Amniotic stem cell (primary cell): ENCODE measurements at regions not wholly inside any gene's neighbourhood (a gene's known extent, or its start where the extent isn't known, plus 50 kb on each side); places are given as distances from the start of the nearest gene placed in this dataset.
"Not testable (repeated sequence)": the region's sequence is repeated elsewhere in the genome, so short reads cannot be mapped to it uniquely, and the experiment has no call there.

Experiments used
- DNase-seq: peaks from one replicate; lab custom pipeline; 2025; lab: John Stamatoyannopoulos, UW

- DNase-seq, result not testable (repeated sequence)
Observed at GRCh38 chr5:154588833-154589425, 110.9 kb upstream of the HAND1 start.

DNA sequence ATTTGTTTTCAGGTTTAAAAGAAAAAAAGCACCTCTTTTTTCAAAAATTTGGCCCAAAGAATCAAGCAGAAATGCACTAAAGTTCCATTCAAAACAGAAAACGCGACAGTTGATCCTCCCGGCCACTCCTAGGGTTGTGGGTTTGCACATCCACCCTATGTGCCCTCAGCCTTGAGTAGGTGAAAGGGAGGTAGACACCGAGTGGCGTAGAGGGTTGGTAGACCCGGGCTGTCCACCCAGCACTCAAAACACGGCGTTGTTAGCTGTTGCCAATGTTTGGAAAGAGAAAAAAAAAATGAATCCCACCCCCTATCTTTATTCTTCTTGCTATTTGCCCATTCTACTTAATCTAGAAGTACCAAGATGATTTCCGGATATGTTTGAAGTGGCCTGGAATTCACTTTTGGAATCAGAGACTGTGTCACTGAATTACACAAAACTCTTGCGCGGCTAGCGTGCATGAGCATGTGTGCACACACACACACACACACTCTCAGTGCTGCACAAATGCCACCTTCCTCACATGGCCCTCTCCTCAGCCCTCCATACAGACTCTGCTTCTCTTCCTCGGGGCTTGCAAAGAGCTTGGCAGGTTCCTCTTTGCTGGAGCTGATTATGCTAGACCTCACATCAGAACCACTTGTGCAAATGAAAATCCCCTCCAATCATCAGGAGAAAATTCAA, 110.2 kb upstream of the HAND1 start:
- no peak for DNase-seq

DNA sequence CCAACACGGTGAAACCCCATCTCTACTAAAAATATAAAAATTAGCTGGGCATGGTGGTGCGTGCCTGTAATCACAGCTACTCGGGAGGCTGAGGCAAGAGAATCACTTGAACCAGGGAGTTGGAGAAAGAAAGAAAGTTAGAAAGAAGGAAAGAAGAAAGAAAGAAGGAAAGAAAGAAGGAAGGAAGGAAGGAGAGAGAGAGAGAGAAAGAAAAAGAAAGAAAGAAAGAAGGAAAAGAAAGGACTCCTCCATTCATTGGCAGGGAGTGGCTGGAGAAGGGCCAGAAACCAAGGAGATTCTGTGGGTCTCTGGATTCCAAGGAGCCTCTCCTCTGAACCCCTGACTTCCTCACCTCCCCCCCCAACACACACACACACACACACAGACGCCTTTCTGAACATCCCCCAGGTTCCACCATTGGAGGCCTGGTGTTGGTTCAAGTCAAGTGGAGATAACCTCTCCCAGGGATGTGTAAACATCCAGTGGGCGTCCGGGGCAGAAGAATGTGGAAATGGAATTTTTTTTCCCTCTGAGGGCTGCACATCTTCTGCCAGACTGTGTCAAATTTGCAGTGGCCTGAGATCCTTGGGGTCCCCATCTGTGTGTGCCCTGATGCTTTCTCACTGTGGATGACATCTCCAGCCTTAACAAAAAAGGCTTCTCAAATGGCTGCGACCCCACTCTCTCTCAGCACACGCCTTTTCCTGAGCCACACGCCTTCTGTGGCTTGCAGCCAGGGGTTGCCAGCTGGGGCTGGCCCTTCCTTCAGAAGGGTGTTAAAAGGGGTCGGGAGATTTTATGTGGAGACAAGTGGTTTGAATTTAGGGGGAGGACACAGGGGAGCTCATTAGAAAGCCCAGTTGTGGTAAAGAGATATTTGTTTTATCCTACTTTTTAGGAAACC, 109.3 kb upstream of the HAND1 start:
- DNase-seq, result no peak

DNA sequence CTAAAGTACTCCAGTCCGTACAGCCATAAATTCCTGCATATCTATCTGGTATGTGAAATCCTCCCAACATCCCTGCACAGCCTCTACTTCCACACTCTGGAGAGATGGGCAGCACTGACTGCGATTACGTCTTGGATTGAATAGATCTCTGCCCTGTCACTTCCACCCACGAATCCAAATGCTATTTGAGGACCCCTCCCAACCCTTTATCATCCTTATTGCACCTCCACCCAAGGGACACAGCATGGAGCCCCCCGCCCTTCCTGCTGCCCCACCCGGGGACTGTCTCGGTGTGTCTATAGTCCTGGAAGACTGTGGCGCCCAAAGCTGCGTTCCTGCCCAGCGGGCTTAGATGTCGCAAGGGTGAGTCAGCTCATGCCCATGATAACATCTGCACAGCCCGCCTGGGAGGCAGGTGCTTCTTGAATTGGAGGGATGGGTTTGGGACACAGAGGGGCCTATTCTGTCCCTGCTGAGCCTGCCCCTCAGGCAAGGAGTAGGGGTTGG, 105.7 kb upstream of the HAND1 start:
- DNase-seq, result no peak

DNA sequence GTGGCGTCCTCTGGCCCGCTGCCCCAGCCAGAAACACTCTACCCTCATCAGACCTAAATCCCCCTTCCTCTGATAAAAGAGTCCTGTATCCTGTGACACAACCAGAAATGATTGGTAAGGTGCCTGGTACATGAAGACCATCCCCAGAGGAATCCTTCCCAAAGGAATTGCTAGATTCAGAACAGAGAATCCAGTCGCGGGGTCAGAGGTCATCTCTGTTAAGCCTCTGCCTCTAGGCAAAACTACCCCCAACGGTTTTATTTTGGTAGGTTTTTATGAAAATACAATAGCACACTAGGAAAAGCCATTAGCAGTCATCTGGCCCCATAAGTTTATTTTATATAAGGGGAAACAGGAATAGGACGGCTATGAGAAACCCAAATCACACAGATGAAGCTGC, 102.4 kb upstream of the HAND1 start:
- DNase-seq, result no peak

- DNase-seq, result no peak
Observed at GRCh38 chr5:154577416-154577815, 99.4 kb upstream of the HAND1 start.

GRCh38 chr5:154576429-154576806, 98.4 kb upstream of the HAND1 start:
- DNase-seq, result no peak

DNA sequence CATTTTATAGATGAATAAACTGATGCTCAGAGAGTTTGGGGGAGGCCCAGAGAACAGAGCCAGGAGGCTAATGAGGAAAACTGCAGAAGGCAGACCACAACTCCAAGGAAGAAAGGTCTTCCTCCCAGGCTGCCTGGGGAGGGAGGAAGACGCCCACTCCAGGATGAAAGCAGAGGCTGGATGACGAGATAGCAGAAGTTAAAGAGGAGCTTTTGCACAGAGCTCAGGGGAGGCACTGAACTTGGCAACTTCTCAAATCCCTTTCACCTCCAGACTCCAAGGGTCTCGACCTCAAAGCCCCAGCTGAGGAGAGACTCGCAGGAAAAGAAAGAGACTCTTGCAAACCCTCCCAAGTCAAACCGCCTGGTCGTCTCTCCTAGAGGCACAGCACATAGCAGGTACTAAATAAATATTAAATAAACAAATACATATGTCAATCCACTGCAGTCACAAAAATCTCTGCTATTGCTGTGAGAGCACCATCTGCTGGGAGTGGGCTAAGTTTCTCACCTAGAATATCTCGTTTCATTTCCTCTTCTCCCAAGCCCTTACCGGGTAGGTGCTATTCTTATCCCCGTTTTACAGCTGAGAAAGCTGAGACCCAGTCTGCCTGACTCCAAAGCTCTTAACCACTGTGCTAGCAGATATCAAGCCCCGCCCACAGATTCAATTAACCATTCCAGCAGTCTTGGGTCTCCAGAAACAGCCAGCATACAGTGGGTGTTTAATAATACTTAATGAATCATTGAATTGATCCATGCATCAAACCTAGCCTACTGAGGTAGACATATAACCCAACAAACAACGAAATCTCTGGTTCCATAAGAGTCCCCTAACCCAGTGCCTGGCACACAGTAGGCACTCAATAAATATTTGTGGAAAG, 97.8 kb upstream of the HAND1 start:
- no peak for DNase-seq

DNA sequence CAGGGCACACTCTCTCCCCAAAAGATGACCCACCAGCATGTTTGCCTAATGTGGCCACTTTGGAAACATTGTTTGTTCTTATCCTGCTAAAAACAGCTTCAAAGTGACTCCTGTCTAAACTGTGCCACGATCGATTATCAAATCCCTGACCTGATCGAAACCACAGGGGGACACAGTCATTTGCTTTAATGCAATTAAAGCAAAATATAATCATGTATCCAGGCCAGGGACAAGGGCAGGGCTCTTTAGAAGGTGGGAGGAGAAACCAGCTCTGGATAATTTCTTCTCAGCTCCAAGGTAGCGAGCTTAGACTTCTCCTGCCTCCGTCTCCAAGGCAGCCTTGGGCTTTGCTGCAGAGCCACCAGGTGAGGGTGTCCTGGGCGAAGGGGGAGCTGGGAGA, 95.0 kb upstream of the HAND1 start:
- no peak for DNase-seq

- no peak for DNase-seq
Observed at GRCh38 chr5:154571325-154572035, 93.5 kb upstream of the HAND1 start.

DNA sequence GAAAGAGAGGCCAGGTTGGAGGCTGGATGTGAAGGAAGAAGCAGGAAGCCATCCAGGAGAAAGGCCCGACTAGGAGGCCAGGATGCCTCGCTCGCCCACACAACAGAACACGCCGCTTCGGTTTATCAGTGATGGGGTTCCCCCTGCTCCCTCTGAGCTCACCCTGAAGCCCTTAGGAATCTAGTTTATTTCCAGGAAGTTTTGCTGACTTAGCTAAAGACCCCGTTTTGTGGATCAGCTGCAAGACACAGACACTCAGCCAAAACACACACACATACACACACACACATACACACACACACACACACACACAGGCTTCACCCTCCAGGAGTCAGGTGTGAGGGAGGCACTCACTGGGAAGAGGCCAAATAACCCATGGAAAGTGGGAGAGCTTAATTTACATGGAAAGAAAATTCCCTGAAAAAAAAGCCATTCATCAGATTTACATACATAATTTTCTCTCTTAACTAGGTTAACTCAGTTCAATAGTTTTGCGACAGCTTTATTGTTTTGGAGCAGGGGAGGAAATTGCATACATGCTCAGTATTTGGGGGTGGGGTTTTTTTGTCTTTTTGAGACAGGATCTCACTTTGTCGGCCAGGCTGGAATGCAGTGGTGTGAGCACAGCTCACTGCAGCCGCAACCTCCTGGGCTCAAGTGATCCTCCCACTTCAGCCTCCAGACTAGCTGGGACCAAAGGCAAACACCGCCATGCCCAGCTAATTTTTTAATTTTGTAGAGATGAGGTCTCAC, 92.7 kb upstream of the HAND1 start:
- DNase-seq, result no peak

DNA sequence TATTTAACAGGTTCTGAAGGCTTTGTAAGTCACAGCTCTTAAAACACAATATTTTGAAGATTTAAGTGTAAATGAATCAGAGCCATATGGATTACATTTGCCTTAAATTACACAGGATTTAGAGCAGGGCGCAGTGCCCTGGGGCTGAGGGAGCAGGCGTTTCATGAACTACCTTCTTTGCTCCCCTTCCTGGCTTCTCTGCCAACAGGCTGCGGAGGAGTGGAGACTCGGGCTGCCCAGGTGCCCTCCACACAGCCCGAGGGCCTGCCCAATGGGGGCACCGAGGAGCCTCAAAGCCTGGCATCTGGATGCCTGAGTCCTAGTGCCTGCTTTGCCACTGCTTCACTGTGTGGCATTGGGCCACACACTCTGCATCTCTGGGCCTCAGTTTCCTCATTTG, 90.6 kb upstream of the HAND1 start:
- no peak for DNase-seq

DNA sequence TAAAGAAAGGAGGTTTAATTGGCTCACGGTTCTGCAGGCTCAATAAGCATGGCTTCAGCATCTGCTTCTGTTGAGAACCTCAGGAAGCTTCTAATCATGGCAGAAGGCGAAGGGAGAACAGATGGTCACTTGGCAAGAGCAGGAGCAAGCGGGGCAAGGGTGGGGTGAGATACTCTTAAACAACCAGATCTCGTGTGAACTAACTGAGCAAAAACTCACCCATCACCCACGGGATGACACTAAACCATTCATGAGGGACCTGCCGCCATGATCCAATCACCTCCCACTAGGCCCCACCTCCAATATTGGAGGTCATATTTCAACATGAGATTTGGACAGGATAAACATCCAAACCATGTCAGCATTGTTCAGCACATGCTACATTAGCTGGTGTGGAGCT, 89.1 kb upstream of the HAND1 start:
- no peak for DNase-seq

GRCh38 chr5:154566146-154566680, 88.2 kb upstream of the HAND1 start:
- no peak for DNase-seq

- DNase-seq, result no peak
Observed at GRCh38 chr5:154565123-154565522, 87.1 kb upstream of the HAND1 start.

- no peak for DNase-seq
Observed at GRCh38 chr5:154562244-154562880, 84.3 kb upstream of the HAND1 start.

DNA sequence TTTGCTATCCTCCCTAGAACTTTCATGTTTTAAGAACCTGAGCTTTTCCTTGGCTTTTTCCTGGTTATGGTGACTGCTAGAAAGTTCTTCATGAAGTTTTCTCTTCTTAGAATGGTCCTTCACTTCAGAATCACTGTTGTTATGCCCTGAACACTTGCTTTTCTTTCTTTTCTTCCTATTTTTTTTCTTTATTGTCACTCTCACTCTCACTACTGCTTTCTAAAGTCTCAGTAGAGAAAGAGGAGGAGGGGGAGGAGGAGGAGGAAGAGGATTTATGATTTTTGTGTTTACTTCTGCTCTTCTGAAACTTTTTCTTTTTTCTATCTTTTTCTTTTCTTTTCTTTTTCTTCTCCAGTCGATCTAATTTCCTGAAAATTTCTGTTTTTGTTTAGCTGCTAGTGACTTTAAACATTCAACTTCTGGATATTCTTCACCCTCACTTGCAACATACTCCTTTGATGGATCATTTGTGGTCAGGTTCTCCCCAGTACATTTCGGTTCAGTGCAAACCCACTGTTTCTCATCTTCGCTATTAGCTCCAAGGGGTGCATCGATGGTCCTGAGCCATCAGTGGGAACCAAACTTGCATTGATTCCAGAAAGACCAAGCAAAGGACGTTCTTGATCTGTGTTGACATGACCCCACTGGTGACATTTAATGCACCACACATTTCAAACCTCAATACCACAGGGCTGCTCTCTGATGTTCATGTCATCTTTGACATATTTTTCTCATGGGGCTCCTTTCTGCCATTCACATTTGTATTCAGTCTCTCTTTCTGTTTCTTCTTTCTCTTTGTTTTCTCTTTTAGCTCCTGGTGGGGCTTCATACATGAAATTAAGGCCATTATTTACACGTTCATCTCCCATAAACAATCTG, 81.6 kb upstream of the HAND1 start:
- no peak for DNase-seq

DNA sequence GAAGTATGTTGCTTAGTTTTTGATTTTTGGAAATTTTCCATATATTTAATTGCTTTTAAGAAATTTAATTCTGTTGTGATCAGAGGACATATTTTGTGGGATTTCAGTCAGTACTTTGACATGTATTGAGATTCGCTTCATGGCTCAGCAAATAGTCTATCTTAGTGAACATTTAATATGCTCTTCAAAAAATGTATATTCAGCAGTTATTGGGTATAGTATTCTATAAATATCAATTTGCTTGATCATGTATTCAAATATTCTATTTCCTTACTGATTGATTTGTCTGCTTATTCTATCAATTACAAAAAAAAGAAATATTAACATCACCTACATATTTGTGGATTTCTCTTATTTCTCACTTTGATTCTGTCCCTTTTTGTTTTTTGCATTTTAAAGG, 79.5 kb upstream of the HAND1 start:
- DNase-seq, result no peak

DNA sequence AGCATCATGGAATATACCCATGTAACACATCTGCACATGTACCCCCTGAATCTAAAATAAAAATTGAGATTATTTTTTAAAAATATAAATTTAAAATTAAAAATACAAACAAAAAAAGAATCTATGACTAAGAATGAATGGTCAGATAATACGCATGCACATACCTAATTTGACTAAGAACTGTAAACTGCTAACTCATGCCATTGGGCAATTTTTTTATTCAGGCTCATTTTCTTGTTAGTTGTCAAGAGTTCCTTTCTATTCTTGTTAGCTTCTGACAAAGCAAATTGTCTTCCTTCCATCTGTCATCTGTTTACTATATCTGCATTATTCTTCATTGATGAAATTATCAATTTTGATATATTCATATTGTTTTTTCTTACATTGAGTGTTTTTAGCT, 69.5 kb upstream of the HAND1 start:
- no peak for DNase-seq
